Naive B cell (primary cell): ENCODE measurements at regions not wholly inside any gene's neighbourhood (a gene's known extent, or its start where the extent isn't known, plus 50 kb on each side); places are given as distances from the start of the nearest gene placed in this dataset.
"Not testable (repeated sequence)": the region's sequence is repeated elsewhere in the genome, so short reads cannot be mapped to it uniquely, and the experiment has no call there.

Experiments used
- ATAC-seq, 2 donors: fragments of 150-1000 bp; cut with Tn5 transposase; 2 replicates each; pipeline ENCODE4 v1.10.0; 2021; ENCODE audit warnings: low read depth in 2 of 2, mild to moderate bottlenecking in 2 of 2, moderate library complexity in 2 of 2
- DNase-seq: peaks from one replicate; pipeline ENCODE4 v3.0.0; 2022
- H3K27ac Mint-ChIP-seq, 6 donors: one replicate each; pipeline ENCODE4 v1.8.0; 2020 to 2022; ENCODE audit warnings: mild to moderate bottlenecking in 6 of 6, mixed read lengths in 6 of 6, moderate library complexity in 5 of 6, inconsistent platforms in 2 of 6
- H3K27me3 Mint-ChIP-seq, 3 donors: one replicate each; pipeline ENCODE4 v1.8.0; 2021 to 2022; ENCODE audit warnings: mixed read lengths in 3 of 3, mild to moderate bottlenecking in 1 of 3
- H3K36me3 Mint-ChIP-seq, 2 donors: one replicate each; pipeline ENCODE4 v1.8.0; 2020 to 2022; ENCODE audit warnings: mixed read lengths in 2 of 2, inconsistent platforms in 1 of 2, mild to moderate bottlenecking in 1 of 2
- H3K4me1 Mint-ChIP-seq, 3 donors: one replicate each; pipeline ENCODE4 v1.8.0; 2020 to 2022; ENCODE audit warnings: mixed read lengths in 3 of 3, inconsistent platforms in 1 of 3, mild to moderate bottlenecking in 1 of 3, moderate library complexity in 1 of 3
- H3K4me3 Mint-ChIP-seq, 8 donors: one replicate each; pipeline ENCODE4 v1.8.0; 2020 to 2022; ENCODE audit warnings: mild to moderate bottlenecking in 8 of 8, mixed read lengths in 8 of 8, moderate library complexity in 8 of 8, inconsistent platforms in 2 of 8
- H3K9me3 Mint-ChIP-seq, 7 donors: one replicate each; pipeline ENCODE4 v1.8.0; 2020 to 2022; ENCODE audit warnings: mixed read lengths in 7 of 7, mild to moderate bottlenecking in 5 of 7, inconsistent platforms in 2 of 7, moderate library complexity in 1 of 7

GRCh38 chr1:217137210-217137881 lies 414.1 kb upstream of the ESRRG start:
- peaks cover 5 to 23% (median 18%) of the 10 kb centered on the region in 3 donors for H3K4me1 Mint-ChIP-seq
- no peak overlapping the region for H3K4me3 Mint-ChIP-seq

GRCh38 chr1:217136895-217137205 lies 413.6 kb upstream of the ESRRG start:
- no peak for DNase-seq
- Mint-ChIP-seq H3K4me3 (no peak overlapping the region), H3K4me1 (peaks cover 5 to 23% (median 18%) of the 10 kb centered on the region in 3 donors), H3K36me3 (peaks cover 0 to 14% of the 10 kb centered on the region in 2 donors), H3K27me3 (peaks cover 64 to 92% (median 90%) of the 10 kb centered on the region in 3 donors), H3K9me3 (peaks cover 0 to 20% (median 6%) of the 10 kb centered on the region in 7 donors), H3K27ac (no peak overlapping the region)
- no peak for ATAC-seq

More at GRCh38 chr1:217137210-217137881, 414.1 kb upstream of the ESRRG start:
- Mint-ChIP-seq H3K9me3 (peaks cover 0 to 20% (median 6%) of the 10 kb centered on the region in 7 donors), H3K27me3 (peaks cover 60 to 87% (median 86%) of the 10 kb centered on the region in 3 donors), H3K27ac (no peak overlapping the region), H3K36me3 (peaks cover 0 to 14% of the 10 kb centered on the region in 2 donors)
- DNase-seq (no peak), ATAC-seq (no peak)

GRCh38 chr1:217135987-217136894 lies 413.0 kb upstream of the ESRRG start:
- H3K4me3 Mint-ChIP-seq: peak overlapping the region in 2 of 8 donors; percentile 60 to 73
- peaks cover 0 to 15% (median 6%) of the 10 kb centered on the region in 7 donors for H3K9me3 Mint-ChIP-seq
- H3K4me1 Mint-ChIP-seq: peaks cover 5 to 23% (median 18%) of the 10 kb centered on the region in 3 donors
- DNase-seq (no peak), ATAC-seq (no peak)
- H3K36me3 Mint-ChIP-seq: peaks cover 0 to 14% of the 10 kb centered on the region in 2 donors
- H3K27ac Mint-ChIP-seq: no peak overlapping the region
- peaks cover 64 to 93% (median 90%) of the 10 kb centered on the region in 3 donors for H3K27me3 Mint-ChIP-seq

DNA sequence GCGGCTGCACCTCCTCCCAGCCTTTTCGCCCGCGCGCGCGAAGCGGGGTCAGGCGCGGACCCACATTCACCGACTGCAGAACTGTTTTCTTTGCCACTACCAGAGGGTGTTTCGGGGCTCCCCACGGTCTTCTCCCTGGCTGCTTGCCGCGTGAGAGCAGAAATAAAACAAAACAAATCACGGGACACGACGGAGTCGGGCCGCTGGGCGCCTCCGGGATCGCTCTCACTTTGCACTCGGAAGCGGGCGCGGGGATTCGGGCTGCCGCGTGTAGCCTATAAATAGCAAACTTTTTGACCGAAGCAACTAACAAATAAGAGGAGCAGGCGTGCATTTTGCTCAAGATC lies 412.3 kb upstream of the ESRRG start:
- H3K27ac Mint-ChIP-seq: no peak overlapping the region
- peaks cover 0 to 12% (median 6%) of the 10 kb centered on the region in 7 donors for H3K9me3 Mint-ChIP-seq
- H3K4me3 Mint-ChIP-seq: peak overlapping the region in 1 of 8 donors; percentile 73
- no peak for ATAC-seq
- peaks cover 57 to 87% (median 84%) of the 10 kb centered on the region in 3 donors for H3K27me3 Mint-ChIP-seq
- peaks cover 0 to 14% of the 10 kb centered on the region in 2 donors for H3K36me3 Mint-ChIP-seq
- DNase-seq: no peak
- peaks cover 5 to 23% (median 18%) of the 10 kb centered on the region in 3 donors for H3K4me1 Mint-ChIP-seq

GRCh38 chr1:217134857-217135568 lies 411.8 kb upstream of the ESRRG start:
- H3K4me3 Mint-ChIP-seq: peak overlapping the region in 2 of 8 donors; percentile 30 to 89
- peaks cover 57 to 82% (median 79%) of the 10 kb centered on the region in 3 donors for H3K27me3 Mint-ChIP-seq
- DNase-seq (no peak), ATAC-seq (no peak)
- peaks cover 0 to 14% of the 10 kb centered on the region in 2 donors for H3K36me3 Mint-ChIP-seq
- peaks cover 5 to 23% (median 18%) of the 10 kb centered on the region in 3 donors for H3K4me1 Mint-ChIP-seq
- peaks cover 0 to 12% (median 6%) of the 10 kb centered on the region in 7 donors for H3K9me3 Mint-ChIP-seq
- no peak overlapping the region for H3K27ac Mint-ChIP-seq

DNA sequence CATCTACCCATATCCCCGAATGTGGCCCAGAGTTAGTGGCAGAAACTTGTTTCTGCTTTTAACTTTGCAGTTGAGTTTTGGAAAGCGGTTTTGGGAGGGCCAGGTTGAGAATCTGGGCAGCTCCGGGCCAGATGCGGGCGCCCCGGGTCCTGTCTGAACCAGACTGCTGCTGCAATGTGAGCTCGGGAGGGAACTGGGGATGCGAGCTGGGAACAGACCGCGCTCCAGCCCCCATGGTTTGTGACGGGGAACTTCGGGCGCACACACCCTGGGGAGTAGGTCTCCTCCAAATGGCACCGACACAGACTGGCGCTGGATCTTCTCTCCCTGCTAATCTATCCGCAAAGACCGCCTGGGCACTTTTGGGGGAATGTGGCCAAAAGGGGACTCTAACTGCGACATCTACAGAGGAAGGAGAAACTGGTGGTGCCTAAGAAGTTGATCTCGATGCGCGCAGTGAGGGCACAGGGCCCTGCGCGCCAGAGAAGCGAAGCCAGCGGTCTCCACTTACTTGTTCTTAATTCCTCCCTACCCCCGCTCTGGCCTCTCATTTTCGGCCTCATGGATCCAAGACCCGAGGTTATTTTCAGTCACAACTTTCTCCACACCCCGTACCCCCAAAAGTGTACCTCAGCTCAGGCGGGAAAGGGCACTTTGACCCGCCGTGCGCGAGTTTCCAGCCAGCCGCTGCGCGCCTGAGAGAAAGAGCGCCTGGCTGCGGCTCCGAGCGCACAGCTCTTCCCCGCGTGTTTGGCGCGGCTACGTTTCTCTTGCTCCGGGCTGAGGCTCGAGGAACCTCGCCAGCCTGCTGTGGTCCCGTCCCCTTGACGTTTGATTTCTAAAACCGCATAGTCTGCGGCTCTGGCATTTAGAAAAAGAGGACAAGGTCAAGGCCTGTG lies 411.0 kb upstream of the ESRRG start:
- H3K4me1 Mint-ChIP-seq: peaks cover 5 to 23% (median 18%) of the 10 kb centered on the region in 3 donors
- ATAC-seq (no peak), DNase-seq (no peak)
- peaks cover 0 to 14% of the 10 kb centered on the region in 2 donors for H3K36me3 Mint-ChIP-seq
- H3K9me3 Mint-ChIP-seq: peaks cover 0 to 15% (median 5%) of the 10 kb centered on the region in 7 donors
- H3K4me3 Mint-ChIP-seq: no peak overlapping the region
- H3K27me3 Mint-ChIP-seq: peaks cover 60 to 76% (median 76%) of the 10 kb centered on the region in 3 donors
- no peak overlapping the region for H3K27ac Mint-ChIP-seq

GRCh38 chr1:217133092-217133491 lies 409.9 kb upstream of the ESRRG start:
- Mint-ChIP-seq H3K9me3 (peaks cover 0 to 10% (median 1%) of the 10 kb centered on the region in 7 donors), H3K36me3 (peaks cover 0 to 14% of the 10 kb centered on the region in 2 donors), H3K4me1 (peaks cover 5 to 20% (median 13%) of the 10 kb centered on the region in 3 donors), H3K27me3 (peaks cover 54 to 71% (median 65%) of the 10 kb centered on the region in 3 donors), H3K27ac (no peak overlapping the region), H3K4me3 (no peak overlapping the region)
- DNase-seq (no peak), ATAC-seq (no peak)

DNA sequence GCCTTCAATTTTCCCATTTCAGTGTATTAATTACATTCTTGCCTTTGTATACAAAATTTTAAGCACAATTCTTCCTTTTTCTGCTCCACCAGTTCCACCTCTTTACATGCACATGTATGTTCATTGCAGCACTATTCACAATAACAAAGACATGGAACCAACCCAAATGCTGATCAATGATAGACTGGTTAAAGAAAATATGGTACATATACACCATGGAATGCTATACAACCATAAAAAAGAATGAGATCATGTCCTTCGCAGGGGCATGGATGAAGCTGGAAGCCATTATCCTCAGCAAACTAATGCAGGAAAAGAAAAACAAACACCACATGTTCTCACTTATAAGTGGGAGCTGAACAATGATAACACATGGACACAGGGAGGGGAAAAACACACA lies 400.1 kb upstream of the ESRRG start:
- not testable (repeated sequence) for H3K4me3 Mint-ChIP-seq, H3K27ac Mint-ChIP-seq, DNase-seq, H3K27me3 Mint-ChIP-seq, ATAC-seq, H3K4me1 Mint-ChIP-seq, H3K36me3 Mint-ChIP-seq
- peaks cover 0 to 10% (median 5%) of the 10 kb centered on the region in 7 donors for H3K9me3 Mint-ChIP-seq

- ATAC-seq (no peak), DNase-seq (no peak)
- H3K4me3 Mint-ChIP-seq: no peak overlapping the region
- H3K27me3 Mint-ChIP-seq: peaks cover 0 to 8% (median 6%) of the 10 kb centered on the region in 3 donors
- no peak overlapping the region for H3K27ac Mint-ChIP-seq
- peaks cover 0 to 12% (median 7%) of the 10 kb centered on the region in 7 donors for H3K9me3 Mint-ChIP-seq
- H3K4me1 Mint-ChIP-seq: no peaks in the 10 kb centered on the region
- H3K36me3 Mint-ChIP-seq: no peaks in the 10 kb centered on the region
Observed at GRCh38 chr1:217117973-217118465, 394.8 kb upstream of the ESRRG start.

DNA sequence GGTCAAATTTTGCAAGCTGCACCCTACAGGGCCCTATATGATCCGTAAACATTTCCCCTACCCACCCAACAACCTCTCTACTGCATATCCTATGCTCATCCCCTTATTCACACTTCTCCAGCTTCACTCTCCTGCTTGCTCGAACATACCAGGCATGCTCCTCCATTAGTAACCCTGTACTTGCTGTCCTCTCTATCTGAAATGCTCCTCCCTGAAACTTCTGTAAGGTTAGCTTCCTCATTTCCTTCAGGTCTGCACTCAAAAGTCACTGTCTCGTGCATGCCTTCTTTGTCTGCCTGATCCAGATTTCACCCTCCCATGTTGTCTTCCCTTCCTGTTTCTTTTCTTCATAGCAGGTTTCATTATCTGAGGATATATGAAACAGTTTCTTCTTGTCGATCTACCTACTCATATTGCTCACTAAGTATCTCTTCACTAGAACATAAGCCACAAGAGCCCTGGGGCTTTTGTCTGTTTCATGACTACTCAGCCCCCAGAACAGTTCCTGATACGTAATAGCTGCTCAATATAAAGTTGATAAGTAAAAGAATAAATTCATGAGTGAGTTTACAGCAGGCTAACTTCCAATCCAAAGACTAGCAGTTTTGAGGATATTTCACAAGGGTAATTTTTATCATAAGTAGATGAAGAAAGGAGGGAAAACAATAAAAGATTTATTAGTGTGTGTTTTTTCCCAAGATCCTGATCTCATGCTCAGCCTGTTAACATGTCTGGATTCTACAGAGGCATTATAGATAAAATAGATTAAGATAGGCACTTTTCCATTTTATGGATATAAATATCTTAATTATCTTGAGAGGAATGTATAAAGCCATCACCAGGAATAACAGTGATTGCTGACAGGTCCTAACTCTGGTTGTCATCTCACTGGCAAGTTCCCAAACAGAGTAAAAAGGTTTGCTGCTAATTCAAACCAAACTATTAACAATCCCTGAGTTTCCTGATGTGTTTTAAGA lies 392.5 kb upstream of the ESRRG start:
- Mint-ChIP-seq H3K9me3 (peaks cover 0 to 10% (median 3%) of the 10 kb centered on the region in 7 donors), H3K27ac (no peak overlapping the region), H3K27me3 (peaks cover 0 to 8% (median 6%) of the 10 kb centered on the region in 3 donors), H3K36me3 (no peaks in the 10 kb centered on the region), H3K4me3 (no peak overlapping the region), H3K4me1 (no peaks in the 10 kb centered on the region)
- DNase-seq: no peak
- ATAC-seq: no peak

DNA sequence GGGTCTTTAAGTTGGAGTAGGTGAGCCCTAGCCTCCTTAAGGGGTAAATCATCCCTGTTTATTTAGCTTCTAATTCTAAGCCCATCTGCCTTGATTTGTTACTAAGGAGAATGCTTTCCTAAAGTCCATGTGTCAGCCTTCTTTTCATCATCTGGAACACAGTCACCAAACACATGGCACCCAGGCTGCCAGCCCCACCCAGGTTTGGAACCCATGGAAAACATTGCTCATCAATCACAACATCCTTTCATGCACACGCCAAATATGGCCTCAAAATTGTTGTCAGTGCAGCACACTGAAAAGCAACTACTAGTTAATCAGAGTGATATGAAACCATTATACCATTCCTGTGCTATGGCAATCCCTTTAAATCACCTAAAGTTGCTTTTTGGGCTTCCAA lies 386.7 kb upstream of the ESRRG start:
- H3K4me3 Mint-ChIP-seq: no peak overlapping the region
- no peak overlapping the region for H3K27ac Mint-ChIP-seq
- H3K27me3 Mint-ChIP-seq: no peaks in the 10 kb centered on the region
- DNase-seq (no peak), ATAC-seq (no peak)
- no peaks in the 10 kb centered on the region for H3K36me3 Mint-ChIP-seq
- peaks cover 0 to 7% (median 3%) of the 10 kb centered on the region in 7 donors for H3K9me3 Mint-ChIP-seq
- H3K4me1 Mint-ChIP-seq: no peaks in the 10 kb centered on the region
